HEK293T (cell line): ENCODE measurements at regions not wholly inside any gene's neighbourhood (a gene's known extent, or its start where the extent isn't known, plus 50 kb on each side); places are given as distances from the start of the nearest gene placed in this dataset.

Experiments used
- FOXA1 ChIP-seq: fragments of 450-650 bp; IDR thresholded peaks from 2 replicates; pipeline ENCODE4 v1.6.1; 2016; ENCODE audit warnings: mild to moderate bottlenecking
- FOXM1 ChIP-seq: fragments of 450-650 bp; IDR thresholded peaks from 2 replicates; pipeline ENCODE4 v1.6.1; 2017; ENCODE audit warnings: mild to moderate bottlenecking, borderline replicate concordance
- NFRKB ChIP-seq: fragments of 450-650 bp; IDR thresholded peaks from 2 replicates; pipeline ENCODE4 v1.6.1; 2016; ENCODE audit warnings: mild to moderate bottlenecking, moderate library complexity
- SP1 ChIP-seq: fragments of 450-650 bp; IDR thresholded peaks from 2 replicates; pipeline ENCODE4 v1.6.1; 2017

GRCh38 chr3:189516039-189516438 is 115.2 kb upstream of the TP63 start:
- TF ChIP-seq FOXM1 (no peak), FOXA1 (no peak), NFRKB (no peak), SP1 (no peak)
